Upper lobe of right lung (tissue), 1 donor: ENCODE measurements at regions not wholly inside any gene's neighbourhood (a gene's known extent, or its start where the extent isn't known, plus 50 kb on each side); places are given as distances from the start of the nearest gene placed in this dataset.

ENCODE experiments used
- ATAC-seq: fragments of 200-7000 bp; cut with Tn5 transposase; one replicate; pipeline ENCODE4 v1.9.1; 2020; ENCODE audit warnings: mild to moderate bottlenecking, moderate library complexity
- DNase-seq: peaks from one replicate; pipeline ENCODE4 v3.0.0-alpha.2; 2020
- H3K27ac ChIP-seq: fragments of 200-600 bp; one replicate; pipeline ENCODE4 v1.8.0; 2022
- H3K27me3 ChIP-seq: fragments of 200-600 bp; one replicate; pipeline ENCODE4 v1.8.0; 2022; ENCODE audit warnings: mild to moderate bottlenecking
- H3K36me3 ChIP-seq: fragments of 200-600 bp; one replicate; pipeline ENCODE4 v1.8.0; 2022
- H3K4me1 ChIP-seq: fragments of 200-600 bp; one replicate; pipeline ENCODE4 v1.8.0; 2022
- H3K4me3 ChIP-seq: fragments of 200-600 bp; one replicate; pipeline ENCODE4 v1.8.0; 2022; ENCODE audit warnings: mild to moderate bottlenecking
- H3K9me3 ChIP-seq: fragments of 200-600 bp; one replicate; pipeline ENCODE4 v1.8.0; 2022
- CTCF ChIP-seq: fragments of 200-600 bp; IDR thresholded peaks from one replicate; pipeline ENCODE4 v1.8.0; 2022; ENCODE audit warnings: antibody characterized with exemption
- intact Hi-C: fragments of 100-400 bp; cut with DNase I; formaldehyde crosslinking; loops from one replicate; pipeline ENCODE4 v1.11.0; 2022
- donor health status: DM: no; HTN: yes; CAD: no; lungs with severe emphysema.

GRCh38 chr4:46649390-46649789, 259.5 kb upstream of the GABRA2 start:
- no peak for DNase-seq
- Histone ChIP-seq H3K36me3 (no peaks in the 10 kb centered on the region), H3K4me3 (no peak overlapping the region), H3K4me1 (no peaks in the 10 kb centered on the region), H3K9me3 (peaks cover 4% of the 10 kb centered on the region), H3K27me3 (no peaks in the 10 kb centered on the region), H3K27ac (no peak overlapping the region)
- intact Hi-C loops, result no loop called here
- no peak for TF ChIP-seq CTCF
- no peak for ATAC-seq

- intact Hi-C loops, result no loop called here
- ATAC-seq (peak; percentile 65), DNase-seq (no peak)
- H3K9me3 ChIP-seq, result peaks cover 4% of the 10 kb centered on the region
- H3K27ac ChIP-seq, result no peak overlapping the region
- no peaks in the 10 kb centered on the region for H3K36me3 ChIP-seq
- no peak overlapping the region for H3K4me3 ChIP-seq
- no peaks in the 10 kb centered on the region for H3K27me3 ChIP-seq
- TF ChIP-seq CTCF, result peak; percentile 20
- H3K4me1 ChIP-seq, result no peaks in the 10 kb centered on the region
Measured at GRCh38 chr4:46648088-46648744, 258.3 kb upstream of the GABRA2 start.

- no peaks in the 10 kb centered on the region for H3K27me3 ChIP-seq
- intact Hi-C loops, result no loop called here
- peaks cover 4% of the 10 kb centered on the region for H3K9me3 ChIP-seq
- no peak overlapping the region for H3K4me3 ChIP-seq
- no peak overlapping the region for H3K27ac ChIP-seq
- ATAC-seq, result no peak
- no peaks in the 10 kb centered on the region for H3K36me3 ChIP-seq
- TF ChIP-seq CTCF, result no peak
- DNase-seq, result no peak
- H3K4me1 ChIP-seq, result no peaks in the 10 kb centered on the region
Measured at GRCh38 chr4:46645126-46645525, 255.2 kb upstream of the GABRA2 start.
